HCT116 (cell line): ENCODE measurements at regions not wholly inside any gene's neighbourhood (a gene's known extent, or its start where the extent isn't known, plus 50 kb on each side); places are given as distances from the start of the nearest gene placed in this dataset.

ENCODE experiments used
- ATAC-seq: fragments of 200-7000 bp; cut with Tn5 transposase; 2 replicates; pipeline ENCODE4 v1.9.1; 2020; ENCODE audit warnings: mild to moderate bottlenecking, moderate library complexity
- BruUV-seq: library from RNA; stranded (reverse); fragments of 400-500 nt; replicated peaks from 2 replicates; lab custom pipeline; 2021; lab: Mats Ljungman, UMichigan
- CTCF ChIA-PET: fragments of 300-600 bp; sonication (Branson Sonifier 250); formaldehyde crosslinking; loops from one replicate; lab custom pipeline; 2021; ENCODE audit warnings: antibody characterized with exemption; lab: Charles Lee
- POLR2A ChIA-PET: fragments of 300-600, 350-600 bp; sonication (Branson Sonifier 250); formaldehyde crosslinking; loops from one replicate; lab custom pipeline; 2021; ENCODE audit warnings: antibody characterized with exemption; lab: Charles Lee
- RAD21 ChIA-PET, 2 experiments: fragments of 300-600 bp; sonication (Branson Sonifier 250); formaldehyde crosslinking; loops; one replicate each; lab custom pipeline; 2023; ENCODE audit warnings: low total read pairs in 2 of 2; ENCODE audit not compliant: uncharacterized antibody in 2 of 2, unreplicated experiment in 2 of 2, low non-redundant PET in 1 of 2; lab: Charles Lee
- DNase-seq: peaks from one replicate; pipeline ENCODE4 v3.0.0-alpha.2; 2010; ENCODE audit warnings: low read depth, low spot score
- H2AFZ ChIP-seq: fragments of 200-600 bp; shearing (Covaris generic), sonication (generic); 2 replicates; pipeline ENCODE4 v1.6.1; 2017; ENCODE audit warnings: low read depth, mixed run types, mixed read lengths, antibody characterized with exemption, low read length; ENCODE audit not compliant: poor library complexity, severe bottlenecking
- H3K27ac ChIP-seq: 2 replicates; pipeline ENCODE4 v1.5.1; 2012; ENCODE audit warnings: low read depth, low read length
- H3K27me3 ChIP-seq: fragments of 200-600 bp; sonication (generic); 2 replicates; pipeline ENCODE4 v1.6.1; 2016; ENCODE audit warnings: mixed run types, low read length, mixed read lengths; ENCODE audit not compliant: insufficient read depth
- H3K36me3 ChIP-seq, 2 experiments: fragments of 200-500 bp in 1 of 2; fragments of 200-600 bp in 1 of 2; sonication (Bioruptor generic) in 1 of 2; sonication (generic) in 1 of 2; 2 replicates each; pipeline versions ENCODE4 v1.5.1 to v1.6.1; 2014 to 2016; ENCODE audit warnings: low read length in 2 of 2, inconsistent platforms in 1 of 2, mixed read lengths in 1 of 2, mixed run types in 1 of 2; ENCODE audit not compliant: insufficient read depth in 2 of 2, control insufficient read depth in 1 of 2
- H3K4me1 ChIP-seq, 2 experiments: fragments of 200-600 bp in 1 of 2; sonication (generic) in 1 of 2; 2 replicates each; pipeline versions ENCODE4 v1.5.1 to v1.6.1; 2012 to 2017; ENCODE audit warnings: low read length in 2 of 2, inconsistent platforms in 1 of 2, mild to moderate bottlenecking in 1 of 2, mixed read lengths in 1 of 2, mixed run types in 1 of 2, moderate library complexity in 1 of 2; ENCODE audit not compliant: insufficient read depth in 2 of 2, control insufficient read depth in 1 of 2
- H3K4me2 ChIP-seq: fragments of 200-600 bp; sonication (generic); 2 replicates; pipeline ENCODE4 v1.6.1; 2017; ENCODE audit warnings: mixed run types, low read length, mixed read lengths
- H3K4me3 ChIP-seq, 2 experiments: fragments of 200-600 bp in 1 of 2; sonication (generic) in 1 of 2; replicated peaks in 1 of 2; 2 replicates each; pipeline ENCODE4 v1.5.1; 2011 to 2016; ENCODE audit warnings: low read length in 2 of 2, control low read depth in 1 of 2, low read depth in 1 of 2, mild to moderate bottlenecking in 1 of 2, mixed read lengths in 1 of 2, mixed run types in 1 of 2
- H3K79me2 ChIP-seq: fragments of 200-600 bp; sonication (generic); 2 replicates; pipeline ENCODE4 v1.6.1; 2017; ENCODE audit warnings: mild to moderate bottlenecking, mixed run types, low read length, moderate library complexity, mixed read lengths; ENCODE audit not compliant: insufficient read depth
- H3K9ac ChIP-seq: fragments of 200-600 bp; sonication (generic); 2 replicates; pipeline ENCODE4 v1.6.1; 2016; ENCODE audit warnings: low read length, mixed read lengths
- H3K9me2 ChIP-seq: fragments of 200-600 bp; sonication (generic), shearing (Covaris generic); 2 replicates; pipeline ENCODE4 v1.6.1; 2017; ENCODE audit warnings: mixed run types, mild to moderate bottlenecking, moderate library complexity; ENCODE audit not compliant: insufficient read depth
- H3K9me3 ChIP-seq, 2 experiments: fragments of 200-500 bp in 1 of 2; fragments of 200-600 bp in 1 of 2; sonication (Bioruptor generic) in 1 of 2; sonication (generic) in 1 of 2; 2 replicates each; pipeline ENCODE4 v1.6.1; 2014 to 2017; ENCODE audit warnings: low read length in 2 of 2, mixed read lengths in 2 of 2, inconsistent platforms in 1 of 2, low read depth in 1 of 2, mild to moderate bottlenecking in 1 of 2, mixed run types in 1 of 2, moderate library complexity in 1 of 2; ENCODE audit not compliant: control insufficient read depth in 1 of 2, insufficient read depth in 1 of 2
- H4K20me1 ChIP-seq: fragments of 200-600 bp; sonication (generic), shearing (Covaris generic); 2 replicates; pipeline ENCODE4 v1.6.1; 2017; ENCODE audit warnings: mixed run types, mild to moderate bottlenecking, moderate library complexity; ENCODE audit not compliant: insufficient read depth
- CBX3 ChIP-seq: IDR thresholded peaks from 2 replicates; pipeline ENCODE4 v1.6.1; 2012; ENCODE audit warnings: low read depth
- CEBPB ChIP-seq: IDR thresholded peaks from 2 replicates; pipeline ENCODE4 v1.6.1; 2012; ENCODE audit warnings: low read depth
- EGR1 ChIP-seq: IDR thresholded peaks from 2 replicates; pipeline ENCODE4 v1.6.1; 2012; ENCODE audit warnings: low read depth
- EZH2 ChIP-seq: fragments of 200-600 bp; sonication (generic); IDR thresholded peaks from 2 replicates; pipeline ENCODE4 v1.6.1; 2017; ENCODE audit warnings: antibody characterized with exemption, mixed run types
- EZH2phosphoT487 ChIP-seq: fragments of 200-600 bp; IDR thresholded peaks from 2 replicates; pipeline ENCODE4 v1.6.1; 2018; ENCODE audit warnings: antibody characterized with exemption, borderline replicate concordance
- FOSL1 ChIP-seq: IDR thresholded peaks from 2 replicates; pipeline ENCODE4 v1.6.1; 2012; ENCODE audit warnings: low read depth
- POLR2AphosphoS5 ChIP-seq: IDR thresholded peaks from 2 replicates; pipeline ENCODE4 v1.6.1; 2011; ENCODE audit warnings: mild to moderate bottlenecking, low read depth, low read length, moderate library complexity
- RAD21 ChIP-seq: IDR thresholded peaks from 2 replicates; pipeline ENCODE4 v1.6.1; 2012; ENCODE audit warnings: low read depth, mild to moderate bottlenecking
- SIN3A ChIP-seq: IDR thresholded peaks from 2 replicates; pipeline ENCODE4 v1.6.1; 2012; ENCODE audit warnings: low read depth
- SP1 ChIP-seq: IDR thresholded peaks from 2 replicates; pipeline ENCODE4 v1.6.1; 2012; ENCODE audit warnings: low read depth
- SRF ChIP-seq: IDR thresholded peaks from 2 replicates; pipeline ENCODE4 v1.6.1; 2012; ENCODE audit warnings: low read depth
- YY1 ChIP-seq: IDR thresholded peaks from 2 replicates; pipeline ENCODE4 v1.6.1; 2011; ENCODE audit warnings: low read length, low read depth, moderate library complexity, mild to moderate bottlenecking; ENCODE audit not compliant: insufficient replicate concordance; ENCODE audit errors: extremely low read depth
- ZFX ChIP-seq: fragments of 450-650 bp; IDR thresholded peaks from 2 replicates; pipeline ENCODE4 v1.6.1; 2017
- ZNF274 ChIP-seq: fragments of 200-500 bp; sonication (Bioruptor generic); IDR thresholded peaks from 2 replicates; pipeline ENCODE4 v1.6.1; 2014; ENCODE audit warnings: mild to moderate bottlenecking, low read depth, low read length, inconsistent platforms
- intact Hi-C: fragments of 100-400 bp; cut with micrococcal nuclease; formaldehyde crosslinking; loops from 2 replicates; pipeline ENCODE4 v1.10.0; 2022
- TF ChIP-seq, protein P1 (sequence below): IDR thresholded peaks from 2 replicates; pipeline ENCODE4 v1.6.1; 2012; ENCODE audit warnings: low read depth
- TF ChIP-seq, protein P2 (sequence below): IDR thresholded peaks from 2 replicates; pipeline ENCODE4 v1.6.1; 2011; ENCODE audit warnings: mild to moderate bottlenecking, low read length, moderate library complexity; ENCODE audit not compliant: insufficient replicate concordance; ENCODE audit errors: extremely low read depth
- TF ChIP-seq, protein P3 (sequence below): IDR thresholded peaks from 2 replicates; pipeline ENCODE4 v1.6.1; 2012
- TF ChIP-seq, protein P4 (sequence below), 3 experiments: fragments of 200-600 bp in 1 of 3; sonication (generic) in 1 of 3; IDR thresholded peaks in 2 of 3; conservative IDR thresholded peaks in 1 of 3; 2 replicates each; pipeline ENCODE4 v1.5.1; 2012 to 2017; ENCODE audit warnings: low read depth in 2 of 3, low read length in 2 of 3, antibody characterized with exemption in 1 of 3, borderline replicate concordance in 1 of 3, control low read depth in 1 of 3, mild to moderate bottlenecking in 1 of 3, mixed read lengths in 1 of 3, mixed run types in 1 of 3, moderate library complexity in 1 of 3; ENCODE audit not compliant: insufficient read depth in 1 of 3

DNA sequence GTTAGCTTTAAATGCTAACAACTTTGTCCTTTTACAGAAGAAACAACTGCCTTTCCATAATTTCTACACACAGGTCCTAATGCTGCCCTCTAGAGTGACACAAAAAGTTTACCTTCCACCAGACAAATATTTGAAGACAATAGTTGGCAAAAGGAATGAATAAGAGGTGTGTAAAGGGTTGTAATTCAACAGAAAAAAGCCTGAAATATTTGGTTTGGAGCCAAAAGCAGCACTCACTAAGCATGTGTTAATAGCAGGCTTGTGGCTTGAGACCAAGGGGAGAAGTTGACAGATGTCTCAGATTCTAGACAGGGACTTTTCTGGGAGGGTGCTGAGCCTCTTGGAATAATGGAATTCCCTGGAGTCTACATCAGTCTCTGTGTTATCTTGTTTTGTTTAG is 156.2 kb upstream of the GALNT17 start:
- H3K4me1 ChIP-seq, result no peaks in the 10 kb centered on the region

More for the DNA sequence above, 156.2 kb upstream of the GALNT17 start:
- DNase-seq (no peak), ATAC-seq (no peak)
- BruUV-seq, result no TSS peak
- Histone ChIP-seq H3K9ac (no peak overlapping the region), H3K9me3 (peaks cover 13 to 25% of the 10 kb centered on the region in 2 experiments; a peak in 2 of 4 replicates), H4K20me1 (no peaks in the 10 kb centered on the region), H2AFZ (no peak overlapping the region), H3K79me2 (no peaks in the 10 kb centered on the region), H3K4me2 (no peak overlapping the region), H3K27ac (no peak overlapping the region), H3K9me2 (no peaks in the 10 kb centered on the region)
- ChIA-PET RAD21 (no interaction called here), CTCF (no interaction called here), POLR2A (no interaction called here)
- intact Hi-C loops, result no loop called here
- no peak for TF ChIP-seq CBX3
- TF ChIP-seq EGR1, result no peak
- TF ChIP-seq, protein P1, sequence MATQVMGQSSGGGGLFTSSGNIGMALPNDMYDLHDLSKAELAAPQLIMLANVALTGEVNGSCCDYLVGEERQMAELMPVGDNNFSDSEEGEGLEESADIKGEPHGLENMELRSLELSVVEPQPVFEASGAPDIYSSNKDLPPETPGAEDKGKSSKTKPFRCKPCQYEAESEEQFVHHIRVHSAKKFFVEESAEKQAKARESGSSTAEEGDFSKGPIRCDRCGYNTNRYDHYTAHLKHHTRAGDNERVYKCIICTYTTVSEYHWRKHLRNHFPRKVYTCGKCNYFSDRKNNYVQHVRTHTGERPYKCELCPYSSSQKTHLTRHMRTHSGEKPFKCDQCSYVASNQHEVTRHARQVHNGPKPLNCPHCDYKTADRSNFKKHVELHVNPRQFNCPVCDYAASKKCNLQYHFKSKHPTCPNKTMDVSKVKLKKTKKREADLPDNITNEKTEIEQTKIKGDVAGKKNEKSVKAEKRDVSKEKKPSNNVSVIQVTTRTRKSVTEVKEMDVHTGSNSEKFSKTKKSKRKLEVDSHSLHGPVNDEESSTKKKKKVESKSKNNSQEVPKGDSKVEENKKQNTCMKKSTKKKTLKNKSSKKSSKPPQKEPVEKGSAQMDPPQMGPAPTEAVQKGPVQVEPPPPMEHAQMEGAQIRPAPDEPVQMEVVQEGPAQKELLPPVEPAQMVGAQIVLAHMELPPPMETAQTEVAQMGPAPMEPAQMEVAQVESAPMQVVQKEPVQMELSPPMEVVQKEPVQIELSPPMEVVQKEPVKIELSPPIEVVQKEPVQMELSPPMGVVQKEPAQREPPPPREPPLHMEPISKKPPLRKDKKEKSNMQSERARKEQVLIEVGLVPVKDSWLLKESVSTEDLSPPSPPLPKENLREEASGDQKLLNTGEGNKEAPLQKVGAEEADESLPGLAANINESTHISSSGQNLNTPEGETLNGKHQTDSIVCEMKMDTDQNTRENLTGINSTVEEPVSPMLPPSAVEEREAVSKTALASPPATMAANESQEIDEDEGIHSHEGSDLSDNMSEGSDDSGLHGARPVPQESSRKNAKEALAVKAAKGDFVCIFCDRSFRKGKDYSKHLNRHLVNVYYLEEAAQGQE, result no peak
- no peak for TF ChIP-seq ZNF274
- TF ChIP-seq SRF, result no peak
- TF ChIP-seq ZFX, result no peak
- TF ChIP-seq, protein P2, sequence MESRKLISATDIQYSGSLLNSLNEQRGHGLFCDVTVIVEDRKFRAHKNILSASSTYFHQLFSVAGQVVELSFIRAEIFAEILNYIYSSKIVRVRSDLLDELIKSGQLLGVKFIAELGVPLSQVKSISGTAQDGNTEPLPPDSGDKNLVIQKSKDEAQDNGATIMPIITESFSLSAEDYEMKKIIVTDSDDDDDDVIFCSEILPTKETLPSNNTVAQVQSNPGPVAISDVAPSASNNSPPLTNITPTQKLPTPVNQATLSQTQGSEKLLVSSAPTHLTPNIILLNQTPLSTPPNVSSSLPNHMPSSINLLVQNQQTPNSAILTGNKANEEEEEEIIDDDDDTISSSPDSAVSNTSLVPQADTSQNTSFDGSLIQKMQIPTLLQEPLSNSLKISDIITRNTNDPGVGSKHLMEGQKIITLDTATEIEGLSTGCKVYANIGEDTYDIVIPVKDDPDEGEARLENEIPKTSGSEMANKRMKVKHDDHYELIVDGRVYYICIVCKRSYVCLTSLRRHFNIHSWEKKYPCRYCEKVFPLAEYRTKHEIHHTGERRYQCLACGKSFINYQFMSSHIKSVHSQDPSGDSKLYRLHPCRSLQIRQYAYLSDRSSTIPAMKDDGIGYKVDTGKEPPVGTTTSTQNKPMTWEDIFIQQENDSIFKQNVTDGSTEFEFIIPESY, result no peak
- no peak for TF ChIP-seq EZH2phosphoT487
- no peak for TF ChIP-seq EZH2
- no peak for TF ChIP-seq RAD21
- TF ChIP-seq CEBPB, result no peak
- TF ChIP-seq FOSL1, result no peak
- no peak for TF ChIP-seq SP1
- TF ChIP-seq POLR2AphosphoS5, result no peak
- TF ChIP-seq, protein P3, sequence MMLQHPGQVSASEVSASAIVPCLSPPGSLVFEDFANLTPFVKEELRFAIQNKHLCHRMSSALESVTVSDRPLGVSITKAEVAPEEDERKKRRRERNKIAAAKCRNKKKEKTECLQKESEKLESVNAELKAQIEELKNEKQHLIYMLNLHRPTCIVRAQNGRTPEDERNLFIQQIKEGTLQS, result no peak
- TF ChIP-seq, protein P4, sequence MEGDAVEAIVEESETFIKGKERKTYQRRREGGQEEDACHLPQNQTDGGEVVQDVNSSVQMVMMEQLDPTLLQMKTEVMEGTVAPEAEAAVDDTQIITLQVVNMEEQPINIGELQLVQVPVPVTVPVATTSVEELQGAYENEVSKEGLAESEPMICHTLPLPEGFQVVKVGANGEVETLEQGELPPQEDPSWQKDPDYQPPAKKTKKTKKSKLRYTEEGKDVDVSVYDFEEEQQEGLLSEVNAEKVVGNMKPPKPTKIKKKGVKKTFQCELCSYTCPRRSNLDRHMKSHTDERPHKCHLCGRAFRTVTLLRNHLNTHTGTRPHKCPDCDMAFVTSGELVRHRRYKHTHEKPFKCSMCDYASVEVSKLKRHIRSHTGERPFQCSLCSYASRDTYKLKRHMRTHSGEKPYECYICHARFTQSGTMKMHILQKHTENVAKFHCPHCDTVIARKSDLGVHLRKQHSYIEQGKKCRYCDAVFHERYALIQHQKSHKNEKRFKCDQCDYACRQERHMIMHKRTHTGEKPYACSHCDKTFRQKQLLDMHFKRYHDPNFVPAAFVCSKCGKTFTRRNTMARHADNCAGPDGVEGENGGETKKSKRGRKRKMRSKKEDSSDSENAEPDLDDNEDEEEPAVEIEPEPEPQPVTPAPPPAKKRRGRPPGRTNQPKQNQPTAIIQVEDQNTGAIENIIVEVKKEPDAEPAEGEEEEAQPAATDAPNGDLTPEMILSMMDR (IDR thresholded peaks at IDR 0.05 in 2 of 3, conservative IDR thresholded peaks at IDR 0.05 in 1 of 3; ENCODE audit: borderline replicate concordance in 1 of 3, insufficient read depth in 1 of 3, low read depth in 2 of 3, low read length in 2 of 3), result no peak
- no peak for TF ChIP-seq YY1
- TF ChIP-seq SIN3A, result no peak
- TF ChIP-seq, all 23 proteins: peak for 0
- Histone ChIP-seq H3K27me3 (no peaks in the 10 kb centered on the region), H3K4me3 (no peak overlapping the region), H3K36me3 (no peaks in the 10 kb centered on the region)
